ENCODE measurements at regions not wholly inside any gene's neighbourhood (a gene's known extent, or its start where the extent isn't known, plus 50 kb on each side); places are given as distances from the start of the nearest gene placed in this dataset.

DNA sequence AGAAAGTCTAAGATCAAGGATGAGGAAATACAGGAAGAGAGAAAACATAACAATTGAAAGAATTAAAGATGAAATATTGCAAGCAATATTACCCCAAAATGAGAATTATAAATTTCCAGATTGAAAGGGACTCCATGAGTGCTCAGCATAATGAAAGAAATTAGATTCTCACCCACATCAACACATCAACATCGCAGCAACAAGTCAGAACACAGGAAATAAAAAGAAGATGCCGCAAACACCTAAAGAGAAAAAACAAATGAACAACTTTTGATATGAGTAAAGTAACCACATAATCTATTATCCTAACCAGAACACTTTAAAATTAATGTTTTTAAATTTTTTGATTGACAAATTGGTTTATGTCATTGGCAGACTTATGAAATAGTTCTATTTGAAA is 318.3 kb upstream of the PTGER4 start:
- DNase-seq (ENCODE audit: extremely low read depth, insufficient read length): no peak
- TF ChIP-seq, protein P1, sequence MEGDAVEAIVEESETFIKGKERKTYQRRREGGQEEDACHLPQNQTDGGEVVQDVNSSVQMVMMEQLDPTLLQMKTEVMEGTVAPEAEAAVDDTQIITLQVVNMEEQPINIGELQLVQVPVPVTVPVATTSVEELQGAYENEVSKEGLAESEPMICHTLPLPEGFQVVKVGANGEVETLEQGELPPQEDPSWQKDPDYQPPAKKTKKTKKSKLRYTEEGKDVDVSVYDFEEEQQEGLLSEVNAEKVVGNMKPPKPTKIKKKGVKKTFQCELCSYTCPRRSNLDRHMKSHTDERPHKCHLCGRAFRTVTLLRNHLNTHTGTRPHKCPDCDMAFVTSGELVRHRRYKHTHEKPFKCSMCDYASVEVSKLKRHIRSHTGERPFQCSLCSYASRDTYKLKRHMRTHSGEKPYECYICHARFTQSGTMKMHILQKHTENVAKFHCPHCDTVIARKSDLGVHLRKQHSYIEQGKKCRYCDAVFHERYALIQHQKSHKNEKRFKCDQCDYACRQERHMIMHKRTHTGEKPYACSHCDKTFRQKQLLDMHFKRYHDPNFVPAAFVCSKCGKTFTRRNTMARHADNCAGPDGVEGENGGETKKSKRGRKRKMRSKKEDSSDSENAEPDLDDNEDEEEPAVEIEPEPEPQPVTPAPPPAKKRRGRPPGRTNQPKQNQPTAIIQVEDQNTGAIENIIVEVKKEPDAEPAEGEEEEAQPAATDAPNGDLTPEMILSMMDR (IDR thresholded peaks at IDR 0.05; ENCODE audit: insufficient read depth, low read length, poor library complexity, severe bottlenecking): no peak
- Histone ChIP-seq H3K4me3 (replicated peaks; ENCODE audit: low read depth, low read length) (no peak overlapping the region), H3K36me3 (ENCODE audit: control insufficient read depth, insufficient read depth, low read length) (no peaks in the 10 kb centered on the region), H3K27me3 (replicated peaks; ENCODE audit: control insufficient read depth, insufficient read depth, low read length) (no peaks in the 10 kb centered on the region)

DNA sequence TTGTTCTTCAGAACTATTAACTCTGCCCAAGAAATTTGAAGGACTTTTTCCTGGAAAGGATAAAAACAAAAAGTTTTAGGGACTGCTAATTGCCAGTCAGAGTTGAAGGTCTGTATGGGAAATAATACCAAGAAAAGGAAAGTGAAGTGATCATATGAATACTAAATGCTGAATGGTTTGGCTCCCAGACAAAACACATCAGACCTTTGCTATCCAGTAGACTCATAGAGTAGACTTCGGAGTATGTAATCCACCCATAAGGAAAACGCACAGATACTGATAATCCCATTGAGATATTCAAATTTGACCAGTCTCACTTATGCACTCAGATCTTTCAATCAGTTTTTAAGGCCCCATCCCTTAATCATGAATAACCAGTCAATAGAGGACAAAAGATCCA is 319.0 kb upstream of the PTGER4 start:
- Histone ChIP-seq H3K27me3 (replicated peaks; ENCODE audit: control insufficient read depth, insufficient read depth, low read length) (no peaks in the 10 kb centered on the region), H3K36me3 (ENCODE audit: control insufficient read depth, insufficient read depth, low read length) (no peaks in the 10 kb centered on the region), H3K4me3 (replicated peaks; ENCODE audit: low read depth, low read length) (no peak overlapping the region)
- TF ChIP-seq, protein P1 (IDR thresholded peaks at IDR 0.05; ENCODE audit: insufficient read depth, low read length, poor library complexity, severe bottlenecking): no peak
- no peak for DNase-seq (ENCODE audit: extremely low read depth, insufficient read length)

DNA sequence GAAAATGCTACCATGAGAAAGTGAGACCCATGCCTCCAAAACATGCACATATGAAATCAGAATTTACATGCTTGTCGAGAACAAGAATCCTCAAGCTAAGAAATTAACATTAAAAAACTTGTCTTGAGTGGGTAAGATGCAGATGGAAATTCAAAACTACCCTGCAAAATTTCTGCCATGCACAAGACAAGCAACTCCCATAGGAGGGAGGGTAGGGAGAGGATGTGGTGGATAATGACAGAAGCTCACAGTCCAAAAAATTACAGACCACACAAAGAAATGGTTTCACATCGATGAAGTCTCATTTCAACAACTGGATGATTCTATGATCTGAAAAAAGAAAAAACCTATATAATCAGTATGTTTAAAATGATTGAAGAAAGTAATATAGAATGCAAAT is 319.9 kb upstream of the PTGER4 start:
- Histone ChIP-seq H3K4me3 (replicated peaks; ENCODE audit: low read depth, low read length) (no peak overlapping the region), H3K36me3 (ENCODE audit: control insufficient read depth, insufficient read depth, low read length) (no peaks in the 10 kb centered on the region), H3K27me3 (replicated peaks; ENCODE audit: control insufficient read depth, insufficient read depth, low read length) (no peaks in the 10 kb centered on the region)
- TF ChIP-seq, protein P1 (IDR thresholded peaks at IDR 0.05; ENCODE audit: insufficient read depth, low read length, poor library complexity, severe bottlenecking): no peak
- DNase-seq (ENCODE audit: extremely low read depth, insufficient read length): no peak

DNA sequence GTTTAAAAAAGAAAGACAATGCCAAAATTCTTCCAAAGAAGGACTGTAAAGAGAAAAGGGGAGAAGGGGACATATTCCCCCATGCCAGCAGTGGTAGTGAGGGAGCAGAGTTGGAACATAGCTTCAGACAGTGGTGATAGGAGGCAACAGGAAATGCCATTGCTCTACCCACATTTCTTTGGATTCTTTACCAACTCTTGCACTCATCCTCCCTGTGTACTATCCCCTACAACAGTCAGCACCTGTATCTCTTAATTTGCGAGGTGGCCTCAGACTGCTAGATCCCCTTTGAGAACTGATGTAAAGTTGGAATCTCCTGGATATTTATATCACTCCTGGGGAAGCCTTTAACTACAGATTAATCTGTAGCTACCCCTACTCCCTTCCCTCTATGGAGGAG is 320.6 kb upstream of the PTGER4 start:
- Histone ChIP-seq H3K4me3 (replicated peaks; ENCODE audit: low read depth, low read length) (no peak overlapping the region), H3K27me3 (replicated peaks; ENCODE audit: control insufficient read depth, insufficient read depth, low read length) (no peaks in the 10 kb centered on the region), H3K36me3 (ENCODE audit: control insufficient read depth, insufficient read depth, low read length) (no peaks in the 10 kb centered on the region)
- no peak for DNase-seq (ENCODE audit: extremely low read depth, insufficient read length)
- TF ChIP-seq, protein P1 (IDR thresholded peaks at IDR 0.05; ENCODE audit: insufficient read depth, low read length, poor library complexity, severe bottlenecking): no peak

DNA sequence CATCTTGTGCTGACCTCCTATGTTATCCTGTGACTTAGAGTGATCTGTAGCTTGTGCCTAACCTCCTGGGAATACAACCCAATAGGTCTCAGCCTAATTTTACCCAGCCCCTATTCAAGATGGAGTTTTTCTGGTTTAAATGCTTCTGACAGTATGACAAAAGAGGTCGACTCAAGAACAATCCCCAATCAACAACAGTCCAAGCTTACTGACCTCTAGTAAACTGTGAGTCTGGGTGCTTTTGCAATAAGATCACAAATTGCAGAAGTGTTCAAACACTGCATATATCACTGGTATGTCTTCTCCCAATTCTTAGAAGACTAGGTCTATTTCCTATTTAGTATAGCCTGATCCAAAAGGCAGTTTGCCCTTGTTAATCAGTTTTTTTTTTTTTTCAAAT is 323.5 kb upstream of the PTGER4 start:
- no peak for DNase-seq (ENCODE audit: extremely low read depth, insufficient read length)
- Histone ChIP-seq H3K36me3 (ENCODE audit: control insufficient read depth, insufficient read depth, low read length) (no peaks in the 10 kb centered on the region), H3K4me3 (replicated peaks; ENCODE audit: low read depth, low read length) (no peak overlapping the region), H3K27me3 (replicated peaks; ENCODE audit: control insufficient read depth, insufficient read depth, low read length) (no peaks in the 10 kb centered on the region)
- TF ChIP-seq, protein P1 (IDR thresholded peaks at IDR 0.05; ENCODE audit: insufficient read depth, low read length, poor library complexity, severe bottlenecking): no peak

DNA sequence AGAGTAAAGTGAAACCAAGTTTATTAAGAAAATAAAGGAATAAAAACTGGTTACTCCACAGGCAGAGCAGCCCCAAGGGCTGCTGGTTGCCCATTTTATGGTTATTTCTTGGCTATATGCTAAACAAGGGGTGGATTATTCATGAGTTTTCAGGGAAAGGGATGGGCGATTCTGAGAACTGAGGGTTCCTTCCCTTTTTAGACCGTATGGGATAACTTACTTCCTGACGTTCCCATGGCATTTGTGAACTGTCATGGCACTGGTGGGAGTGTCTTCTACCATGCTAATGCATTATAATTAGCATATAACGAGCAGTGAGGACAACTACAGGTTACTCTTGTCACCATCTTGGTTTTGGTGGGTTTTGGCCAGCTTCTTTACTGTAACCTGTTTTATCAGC is 323.9 kb upstream of the PTGER4 start:
- no peak overlapping the region for H3K4me3 ChIP-seq (replicated peaks; ENCODE audit: low read depth, low read length)
- TF ChIP-seq, protein P1 (IDR thresholded peaks at IDR 0.05; ENCODE audit: insufficient read depth, low read length, poor library complexity, severe bottlenecking): no peak
- DNase-seq (ENCODE audit: extremely low read depth, insufficient read length): no peak
- H3K36me3 ChIP-seq (ENCODE audit: control insufficient read depth, insufficient read depth, low read length): no peaks in the 10 kb centered on the region
- no peaks in the 10 kb centered on the region for H3K27me3 ChIP-seq (replicated peaks; ENCODE audit: control insufficient read depth, insufficient read depth, low read length)
